GM10266 (cell line): ENCODE measurements at regions not wholly inside any gene's neighbourhood (a gene's known extent, or its start where the extent isn't known, plus 50 kb on each side); places are given as distances from the start of the nearest gene placed in this dataset.
"Not testable (repeated sequence)": the region's sequence is repeated elsewhere in the genome, so short reads cannot be mapped to it uniquely, and the experiment has no call there.

Experiments
- DNase-seq: peaks from one replicate; pipeline ENCODE4 v3.0.0; 2012; ENCODE audit errors: extremely low spot score
- TF ChIP-seq, protein P1 (sequence below): IDR thresholded peaks from 2 replicates; pipeline ENCODE4 v1.5.1; 2012; ENCODE audit warnings: mild to moderate bottlenecking, low read depth; ENCODE audit not compliant: control insufficient read depth, insufficient read depth; ENCODE audit errors: missing control alignments

GRCh38 chr12:88717188-88717587 is 136.9 kb upstream of the KITLG start:
- DNase-seq: no peak
- TF ChIP-seq, protein P1, sequence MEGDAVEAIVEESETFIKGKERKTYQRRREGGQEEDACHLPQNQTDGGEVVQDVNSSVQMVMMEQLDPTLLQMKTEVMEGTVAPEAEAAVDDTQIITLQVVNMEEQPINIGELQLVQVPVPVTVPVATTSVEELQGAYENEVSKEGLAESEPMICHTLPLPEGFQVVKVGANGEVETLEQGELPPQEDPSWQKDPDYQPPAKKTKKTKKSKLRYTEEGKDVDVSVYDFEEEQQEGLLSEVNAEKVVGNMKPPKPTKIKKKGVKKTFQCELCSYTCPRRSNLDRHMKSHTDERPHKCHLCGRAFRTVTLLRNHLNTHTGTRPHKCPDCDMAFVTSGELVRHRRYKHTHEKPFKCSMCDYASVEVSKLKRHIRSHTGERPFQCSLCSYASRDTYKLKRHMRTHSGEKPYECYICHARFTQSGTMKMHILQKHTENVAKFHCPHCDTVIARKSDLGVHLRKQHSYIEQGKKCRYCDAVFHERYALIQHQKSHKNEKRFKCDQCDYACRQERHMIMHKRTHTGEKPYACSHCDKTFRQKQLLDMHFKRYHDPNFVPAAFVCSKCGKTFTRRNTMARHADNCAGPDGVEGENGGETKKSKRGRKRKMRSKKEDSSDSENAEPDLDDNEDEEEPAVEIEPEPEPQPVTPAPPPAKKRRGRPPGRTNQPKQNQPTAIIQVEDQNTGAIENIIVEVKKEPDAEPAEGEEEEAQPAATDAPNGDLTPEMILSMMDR: no peak

DNA sequence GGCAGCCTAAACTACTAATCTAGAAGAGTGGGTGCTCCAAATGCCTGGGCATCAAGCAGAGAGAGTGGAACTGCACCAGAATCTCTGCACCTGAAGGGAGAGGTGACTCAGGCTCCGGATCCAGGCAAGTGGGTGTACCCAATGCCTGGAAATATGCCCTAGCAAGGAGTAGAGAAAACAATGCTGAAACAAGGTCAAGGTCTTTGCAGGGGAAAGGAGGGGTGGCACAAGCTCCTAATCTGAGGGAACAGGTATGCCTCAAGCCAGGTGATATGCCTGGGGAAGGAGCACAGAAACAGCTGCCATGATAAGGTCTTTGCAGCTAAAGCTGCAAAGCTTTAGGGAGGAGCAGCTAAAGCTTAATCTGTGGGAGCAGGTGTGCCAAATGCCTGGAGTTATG is 136.0 kb upstream of the KITLG start:
- no peak for DNase-seq
- TF ChIP-seq, protein P1: no peak

DNA sequence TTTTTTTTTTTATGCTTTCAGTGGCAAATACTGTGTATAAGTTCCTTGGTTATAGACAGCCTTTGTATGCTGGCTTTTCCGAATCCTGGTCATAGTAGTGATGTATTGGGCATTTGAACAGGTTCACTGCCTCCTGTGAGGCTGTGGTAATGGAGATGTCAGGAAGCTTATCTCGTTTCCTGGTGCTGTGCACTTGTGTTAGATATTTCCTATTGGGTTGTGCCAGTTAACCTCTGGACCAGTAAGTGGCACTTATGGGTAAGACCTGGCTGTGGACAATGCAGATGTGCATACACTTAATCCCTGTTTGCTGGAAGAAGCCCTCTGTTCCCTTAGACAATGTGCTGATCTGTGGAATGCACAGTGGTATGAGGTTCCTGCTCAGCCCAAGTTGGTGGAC is 135.4 kb upstream of the KITLG start:
- no peak for DNase-seq
- TF ChIP-seq, protein P1: no peak

- not testable (repeated sequence) for DNase-seq
These were observed 134.1 kb upstream of the KITLG start for GRCh38 chr12:88714263-88714882.

DNA sequence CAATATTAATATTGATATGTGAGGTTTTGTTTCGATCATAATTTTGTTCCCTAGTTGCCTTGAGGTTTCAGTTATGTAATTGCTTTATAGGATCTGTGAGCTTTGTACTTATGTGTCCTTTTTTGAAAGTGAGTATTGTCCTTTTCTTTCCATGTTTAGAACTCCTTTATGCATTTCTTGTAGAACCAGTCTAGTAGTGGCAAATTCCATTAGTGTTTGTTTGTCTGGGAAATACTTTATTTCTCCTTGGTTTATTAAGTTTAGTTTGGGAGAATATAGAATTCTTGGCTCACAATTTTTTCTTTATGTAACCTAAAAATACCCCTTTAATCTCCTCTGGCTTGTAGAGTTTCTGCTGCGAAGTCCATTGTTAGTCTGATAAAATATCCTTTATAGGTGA is 127.5 kb upstream of the KITLG start:
- TF ChIP-seq, protein P1: no peak

GRCh38 chr12:88706286-88706685 is 126.0 kb upstream of the KITLG start:
- DNase-seq: no peak
- TF ChIP-seq, protein P1: no peak

More for the DNA sequence above, 127.5 kb upstream of the KITLG start:
- DNase-seq: no peak

- TF ChIP-seq, protein P1: no peak
- no peak for DNase-seq
These were observed 123.5 kb upstream of the KITLG start for GRCh38 chr12:88703790-88704189.

DNA sequence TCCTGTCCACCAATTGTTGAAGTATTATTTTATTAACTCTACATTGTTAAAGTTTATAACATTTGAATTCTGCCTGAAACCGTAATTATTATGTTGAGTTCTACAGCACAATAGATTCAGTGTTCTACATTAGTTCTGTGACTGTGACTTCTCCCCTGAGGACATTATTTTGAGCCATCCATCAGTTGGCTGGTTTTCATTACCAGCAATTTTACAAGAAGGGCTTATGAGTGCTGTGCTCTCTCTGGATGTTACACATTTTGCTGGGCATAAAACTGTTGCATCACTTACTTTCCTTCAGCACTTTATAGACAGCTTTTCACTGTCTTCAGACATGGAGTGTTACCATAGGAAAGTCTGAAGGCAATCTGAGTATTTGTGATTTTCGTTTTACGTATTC is 118.2 kb upstream of the KITLG start:
- DNase-seq: no peak

More for the DNA sequence above, 118.2 kb upstream of the KITLG start:
- TF ChIP-seq, protein P1: no peak
